ENCODE measurements at regions not wholly inside any gene's neighbourhood (a gene's known extent, or its start where the extent isn't known, plus 50 kb on each side); places are given as distances from the start of the nearest gene placed in this dataset.
"Not testable (repeated sequence)": the region's sequence is repeated elsewhere in the genome, so short reads cannot be mapped to it uniquely, and the experiment has no call there.

DNA sequence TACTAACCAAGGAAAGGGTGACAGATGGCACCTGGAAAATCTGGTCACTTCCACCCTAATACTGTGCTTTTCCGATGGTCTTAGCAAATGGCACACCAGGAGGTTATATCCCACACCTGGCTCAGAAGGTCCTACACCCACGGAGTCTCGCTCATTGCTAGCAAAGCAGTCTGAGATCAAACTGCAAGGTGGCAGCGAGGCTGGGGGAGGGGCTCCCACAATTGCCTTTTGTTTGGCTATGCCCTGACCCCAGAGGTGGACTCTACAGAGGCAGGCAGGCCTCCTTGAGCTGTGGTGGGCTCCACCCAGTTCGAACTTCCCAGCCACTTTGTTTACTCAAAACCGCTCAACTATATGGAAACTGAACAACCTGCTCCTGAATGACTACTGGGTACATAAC, 50.3 kb upstream of the UGT2B15 start:
- not testable (repeated sequence) for TF ChIP-seq CTCF (conservative IDR thresholded peaks at IDR 0.05 in 1 of 2, IDR thresholded peaks at IDR 0.05 in 1 of 2; ENCODE audit: extremely low read depth in 1 of 2, insufficient read depth in 1 of 2, low read depth in 1 of 2, low read length in 2 of 2); EZH2 (IDR thresholded peaks at IDR 0.05; ENCODE audit: borderline replicate concordance, low read length)
